Esophagus squamous epithelium (tissue), 4 donors: ENCODE measurements at regions not wholly inside any gene's neighbourhood (a gene's known extent, or its start where the extent isn't known, plus 50 kb on each side); places are given as distances from the start of the nearest gene placed in this dataset.

Source experiments
- CTCF ChIP-seq, 6 experiments: fragments of 450-650 bp in 4 of 6; fragments of 200-600 bp in 2 of 6; sonication (generic) in 2 of 6; IDR thresholded peaks; one replicate each; pipeline ENCODE4 v1.5.1; 2016 to 2019; ENCODE audit warnings: antibody characterized with exemption in 6 of 6, mild to moderate bottlenecking in 4 of 6, moderate library complexity in 4 of 6
- POLR2A ChIP-seq, 4 donors: fragments of 450-650 bp; IDR thresholded peaks; one replicate each; pipeline ENCODE4 v1.6.1; 2017; ENCODE audit warnings: antibody characterized with exemption in 4 of 4, mild to moderate bottlenecking in 4 of 4, moderate library complexity in 3 of 4

- TF ChIP-seq CTCF (IDR thresholded peaks at IDR 0.05): no peak
- no peak for TF ChIP-seq POLR2A (IDR thresholded peaks at IDR 0.05)
Observed at GRCh38 chr4:180060159-180060889, 2182.9 kb upstream of the TENM3 start.
